Breast epithelium (tissue), 3 donors: ENCODE measurements at regions not wholly inside any gene's neighbourhood (a gene's known extent, or its start where the extent isn't known, plus 50 kb on each side); places are given as distances from the start of the nearest gene placed in this dataset.
"Not testable (repeated sequence)": the region's sequence is repeated elsewhere in the genome, so short reads cannot be mapped to it uniquely, and the experiment has no call there.

ENCODE experiments used
- CTCF ChIP-seq, 3 donors: fragments of 450-650 bp; IDR thresholded peaks; one replicate each; pipeline ENCODE4 v1.5.1; 2016 to 2017; ENCODE audit warnings: antibody characterized with exemption in 3 of 3, mild to moderate bottlenecking in 3 of 3, moderate library complexity in 3 of 3
- POLR2A ChIP-seq: fragments of 450-650 bp; IDR thresholded peaks from one replicate; pipeline ENCODE4 v1.6.1; 2016; ENCODE audit warnings: antibody characterized with exemption, mild to moderate bottlenecking, moderate library complexity

- TF ChIP-seq CTCF (IDR thresholded peaks at IDR 0.05); POLR2A: not testable (repeated sequence)
Measured at GRCh38 chr1:120489217-120489616, 74.4 kb downstream of the NBPF8 start.
